HepG2 (cell line): ENCODE measurements at regions not wholly inside any gene's neighbourhood (a gene's known extent, or its start where the extent isn't known, plus 50 kb on each side); places are given as distances from the start of the nearest gene placed in this dataset.

Source experiments
- CREB1 ChIP-seq, 2 experiments: fragments of 450-650 bp in 1 of 2; IDR thresholded peaks; 2 replicates each; pipeline ENCODE4 v1.6.1; 2016 to 2017; ENCODE audit warnings: control low read depth in 1 of 2, mild to moderate bottlenecking in 1 of 2, missing compliant biosample characterization in 1 of 2, missing genetic modification characterization in 1 of 2
- HIVEP1 ChIP-seq: sonication (generic); formaldehyde crosslinking; IDR thresholded peaks from 2 replicates; pipeline ENCODE4 v1.4.0; 2020; ENCODE audit warnings: mild to moderate bottlenecking, missing genetic modification reagents
- MYNN ChIP-seq: sonication (generic); formaldehyde crosslinking; IDR thresholded peaks from 2 replicates; pipeline ENCODE4 v1.4.0; 2020; ENCODE audit warnings: mild to moderate bottlenecking, low read depth, missing genetic modification reagents
- POLR2A ChIP-seq, 2 experiments: IDR thresholded peaks; 2 replicates each; pipeline ENCODE4 v1.6.1; 2011; ENCODE audit warnings: low read depth in 2 of 2, low read length in 2 of 2, mild to moderate bottlenecking in 1 of 2, moderate library complexity in 1 of 2; ENCODE audit not compliant: insufficient read depth in 1 of 2
- TF ChIP-seq, protein P1 (sequence below): sonication (generic); formaldehyde crosslinking; IDR thresholded peaks from 2 replicates; pipeline ENCODE4 v1.5.1; 2020; ENCODE audit warnings: mild to moderate bottlenecking, missing genetic modification reagents, moderate library complexity
- TF ChIP-seq, protein P2 (sequence below): sonication (generic); formaldehyde crosslinking; IDR thresholded peaks from 2 replicates; pipeline ENCODE4 v1.5.1; 2020; ENCODE audit warnings: missing genetic modification reagents, mild to moderate bottlenecking, borderline replicate concordance

DNA sequence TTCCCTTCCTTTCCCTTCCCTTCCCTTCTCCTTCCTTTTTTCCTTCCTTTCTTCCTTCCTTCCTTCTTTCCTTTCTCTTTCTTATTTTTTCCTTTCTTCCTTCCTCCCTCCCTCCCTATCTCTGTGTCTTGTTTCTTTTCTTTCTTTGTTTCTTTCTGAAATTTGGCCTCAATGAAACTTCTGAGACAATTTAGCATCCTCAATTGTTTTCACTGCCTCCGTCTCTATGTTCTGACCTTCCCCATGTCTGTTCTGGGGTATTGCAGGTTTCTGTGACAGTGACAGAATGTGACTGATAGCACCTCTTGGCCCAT lies 81.7 kb upstream of the PAX1 start:
- TF ChIP-seq HIVEP1 (CRISPR knock-in tag) (no peak), MYNN (CRISPR knock-in tag) (no peak), CREB1 (IDR thresholded peaks at IDR 0.05) (no peak), CREB1 (CRISPR knock-in tag; IDR thresholded peaks at IDR 0.05) (no peak), POLR2A (IDR thresholded peaks at IDR 0.05; ENCODE audit: insufficient read depth in 1 of 2, low read depth in 2 of 2, low read length in 2 of 2) (no peak)
- TF ChIP-seq, protein P1, sequence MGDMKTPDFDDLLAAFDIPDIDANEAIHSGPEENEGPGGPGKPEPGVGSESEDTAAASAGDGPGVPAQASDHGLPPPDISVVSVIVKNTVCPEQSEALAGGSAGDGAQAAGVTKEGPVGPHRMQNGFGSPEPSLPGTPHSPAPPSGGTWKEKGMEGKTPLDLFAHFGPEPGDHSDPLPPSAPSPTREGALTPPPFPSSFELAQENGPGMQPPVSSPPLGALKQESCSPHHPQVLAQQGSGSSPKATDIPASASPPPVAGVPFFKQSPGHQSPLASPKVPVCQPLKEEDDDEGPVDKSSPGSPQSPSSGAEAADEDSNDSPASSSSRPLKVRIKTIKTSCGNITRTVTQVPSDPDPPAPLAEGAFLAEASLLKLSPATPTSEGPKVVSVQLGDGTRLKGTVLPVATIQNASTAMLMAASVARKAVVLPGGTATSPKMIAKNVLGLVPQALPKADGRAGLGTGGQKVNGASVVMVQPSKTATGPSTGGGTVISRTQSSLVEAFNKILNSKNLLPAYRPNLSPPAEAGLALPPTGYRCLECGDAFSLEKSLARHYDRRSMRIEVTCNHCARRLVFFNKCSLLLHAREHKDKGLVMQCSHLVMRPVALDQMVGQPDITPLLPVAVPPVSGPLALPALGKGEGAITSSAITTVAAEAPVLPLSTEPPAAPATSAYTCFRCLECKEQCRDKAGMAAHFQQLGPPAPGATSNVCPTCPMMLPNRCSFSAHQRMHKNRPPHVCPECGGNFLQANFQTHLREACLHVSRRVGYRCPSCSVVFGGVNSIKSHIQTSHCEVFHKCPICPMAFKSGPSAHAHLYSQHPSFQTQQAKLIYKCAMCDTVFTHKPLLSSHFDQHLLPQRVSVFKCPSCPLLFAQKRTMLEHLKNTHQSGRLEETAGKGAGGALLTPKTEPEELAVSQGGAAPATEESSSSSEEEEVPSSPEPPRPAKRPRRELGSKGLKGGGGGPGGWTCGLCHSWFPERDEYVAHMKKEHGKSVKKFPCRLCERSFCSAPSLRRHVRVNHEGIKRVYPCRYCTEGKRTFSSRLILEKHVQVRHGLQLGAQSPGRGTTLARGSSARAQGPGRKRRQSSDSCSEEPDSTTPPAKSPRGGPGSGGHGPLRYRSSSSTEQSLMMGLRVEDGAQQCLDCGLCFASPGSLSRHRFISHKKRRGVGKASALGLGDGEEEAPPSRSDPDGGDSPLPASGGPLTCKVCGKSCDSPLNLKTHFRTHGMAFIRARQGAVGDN, result no peak
- TF ChIP-seq, protein P2, sequence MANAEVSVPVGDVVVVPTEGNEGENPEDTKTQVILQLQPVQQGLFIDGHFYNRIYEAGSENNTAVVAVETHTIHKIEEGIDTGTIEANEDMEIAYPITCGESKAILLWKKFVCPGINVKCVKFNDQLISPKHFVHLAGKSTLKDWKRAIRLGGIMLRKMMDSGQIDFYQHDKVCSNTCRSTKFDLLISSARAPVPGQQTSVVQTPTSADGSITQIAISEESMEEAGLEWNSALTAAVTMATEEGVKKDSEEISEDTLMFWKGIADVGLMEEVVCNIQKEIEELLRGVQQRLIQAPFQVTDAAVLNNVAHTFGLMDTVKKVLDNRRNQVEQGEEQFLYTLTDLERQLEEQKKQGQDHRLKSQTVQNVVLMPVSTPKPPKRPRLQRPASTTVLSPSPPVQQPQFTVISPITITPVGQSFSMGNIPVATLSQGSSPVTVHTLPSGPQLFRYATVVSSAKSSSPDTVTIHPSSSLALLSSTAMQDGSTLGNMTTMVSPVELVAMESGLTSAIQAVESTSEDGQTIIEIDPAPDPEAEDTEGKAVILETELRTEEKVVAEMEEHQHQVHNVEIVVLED (CRISPR knock-in tag), result no peak
